ENCODE measurements at regions not wholly inside any gene's neighbourhood (a gene's known extent, or its start where the extent isn't known, plus 50 kb on each side); places are given as distances from the start of the nearest gene placed in this dataset.

GRCh38 chr3:24722087-24722486, 227.4 kb upstream of the THRB start:
- H3K4me3 ChIP-seq (ENCODE audit: low read depth, low read length), result no peak overlapping the region
- TF ChIP-seq CTCF (IDR thresholded peaks at IDR 0.05; ENCODE audit: borderline replicate concordance, insufficient read depth, low read depth, low read length), result no peak

GRCh38 chr3:24725514-24726255, 231.0 kb upstream of the THRB start:
- no peak for TF ChIP-seq CTCF (IDR thresholded peaks at IDR 0.05; ENCODE audit: borderline replicate concordance, insufficient read depth, low read depth, low read length)

GRCh38 chr3:24726423-24726822, 231.8 kb upstream of the THRB start:
- H3K4me3 ChIP-seq (ENCODE audit: low read depth, low read length), result no peak overlapping the region

More at GRCh38 chr3:24725514-24726255, 231.0 kb upstream of the THRB start:
- H3K4me3 ChIP-seq (ENCODE audit: low read depth, low read length), result no peak overlapping the region

GRCh38 chr3:24730173-24730572, 235.5 kb upstream of the THRB start:
- TF ChIP-seq CTCF (IDR thresholded peaks at IDR 0.05; ENCODE audit: borderline replicate concordance, insufficient read depth, low read depth, low read length), result no peak
- H3K4me3 ChIP-seq (ENCODE audit: low read depth, low read length), result no peak overlapping the region

More at GRCh38 chr3:24726423-24726822, 231.8 kb upstream of the THRB start:
- no peak for TF ChIP-seq CTCF (IDR thresholded peaks at IDR 0.05; ENCODE audit: borderline replicate concordance, insufficient read depth, low read depth, low read length)

- TF ChIP-seq CTCF (IDR thresholded peaks at IDR 0.05; ENCODE audit: borderline replicate concordance, insufficient read depth, low read depth, low read length), result no peak
- no peak overlapping the region for H3K4me3 ChIP-seq (ENCODE audit: low read depth, low read length)
Measured at GRCh38 chr3:24734019-24734418, 239.4 kb upstream of the THRB start.

GRCh38 chr3:24736701-24737100, 242.1 kb upstream of the THRB start:
- H3K4me3 ChIP-seq (ENCODE audit: low read depth, low read length), result no peak overlapping the region
- TF ChIP-seq CTCF (IDR thresholded peaks at IDR 0.05; ENCODE audit: borderline replicate concordance, insufficient read depth, low read depth, low read length), result no peak

GRCh38 chr3:24740326-24740725, 245.7 kb upstream of the THRB start:
- no peak for TF ChIP-seq CTCF (IDR thresholded peaks at IDR 0.05; ENCODE audit: borderline replicate concordance, insufficient read depth, low read depth, low read length)
- no peak overlapping the region for H3K4me3 ChIP-seq (ENCODE audit: low read depth, low read length)
